Esophagus squamous epithelium (tissue), 5 donors: ENCODE measurements at regions not wholly inside any gene's neighbourhood (a gene's known extent, or its start where the extent isn't known, plus 50 kb on each side); places are given as distances from the start of the nearest gene placed in this dataset.

Experiments used
- DNase-seq: peaks from one replicate; lab custom pipeline; 2025; lab: John Stamatoyannopoulos, UW
- H3K27ac ChIP-seq, 4 donors: fragments of 200-600 bp; sonication (generic); one replicate each; pipeline ENCODE4 v1.5.1; 2016 to 2019; ENCODE audit warnings: mild to moderate bottlenecking in 1 of 4
- H3K27me3 ChIP-seq, 4 donors: fragments of 200-600 bp; sonication (generic); 1 replicate in 3 of 4; 2 replicates in 1 of 4; pipeline versions ENCODE4 v1.5.1 to v1.6.0; 2017 to 2021; ENCODE audit warnings: antibody characterized with exemption in 1 of 4
- H3K36me3 ChIP-seq, 3 donors: fragments of 200-600 bp; sonication (generic); one replicate each; pipeline ENCODE4 v1.5.1; 2016 to 2019
- H3K4me1 ChIP-seq, 3 donors: fragments of 200-600 bp; sonication (generic); one replicate each; pipeline ENCODE4 v1.5.1; 2017 to 2019
- H3K4me3 ChIP-seq, 4 donors: fragments of 200-600 bp; sonication (generic); 1 replicate in 3 of 4; 2 replicates in 1 of 4; pipeline ENCODE4 v1.5.1; 2016 to 2019; ENCODE audit warnings: mild to moderate bottlenecking in 2 of 4, moderate library complexity in 1 of 4
- H3K9me3 ChIP-seq, 3 donors: fragments of 200-600 bp; sonication (generic); one replicate each; pipeline ENCODE4 v1.5.1; 2016 to 2019
- CTCF ChIP-seq, 6 experiments: fragments of 450-650 bp in 4 of 6; fragments of 200-600 bp in 2 of 6; sonication (generic) in 2 of 6; IDR thresholded peaks; one replicate each; pipeline ENCODE4 v1.5.1; 2016 to 2019; ENCODE audit warnings: antibody characterized with exemption in 6 of 6, mild to moderate bottlenecking in 4 of 6, moderate library complexity in 4 of 6
- POLR2A ChIP-seq, 4 donors: fragments of 450-650 bp; IDR thresholded peaks; one replicate each; pipeline ENCODE4 v1.6.1; 2017; ENCODE audit warnings: antibody characterized with exemption in 4 of 4, mild to moderate bottlenecking in 4 of 4, moderate library complexity in 3 of 4
- WGBS, 2 donors: methylation state at CpG; one replicate each; pipeline ENCODE4 v1.1.5; 2018; 5-methylcytosine and 5-hydroxymethylcytosine counted together
- intact Hi-C: fragments of 100-400 bp; cut with DNase I; formaldehyde crosslinking; loops from one replicate; pipeline ENCODE4 v1.15.0; 2022
- donor health status: DM: yes; HTN: yes; CAD: no.

GRCh38 chr3:57009802-57010201 lies 50.7 kb upstream of the SPATA12 start:
- Histone ChIP-seq H3K9me3 (no peaks in the 10 kb centered on the region), H3K27me3 (no peaks in the 10 kb centered on the region), H3K4me3 (no peak overlapping the region), H3K36me3 (peaks cover 0 to 18% (median 0%) of the 10 kb centered on the region in 3 donors), H3K27ac (peak overlapping the region in 3 of 4 donors; percentile 88 to 91 (median 91)), H3K4me1 (peaks cover 34 to 76% (median 45%) of the 10 kb centered on the region in 3 donors)
- WGBS, 2 donors, result 77 to 79% methylated on average over 6 to 7 of the region's 7 CpGs
- no peak for TF ChIP-seq CTCF (IDR thresholded peaks at IDR 0.05)
- TF ChIP-seq POLR2A (IDR thresholded peaks at IDR 0.05), result no peak
- intact Hi-C loops, result no loop called here
- DNase-seq, result no peak

GRCh38 chr3:57009367-57009766 lies 51.1 kb upstream of the SPATA12 start:
- WGBS, 2 donors, result 58 to 67% methylated on average over 6 to 7 of the region's 7 CpGs
- H3K27me3 ChIP-seq, result no peaks in the 10 kb centered on the region
- DNase-seq, result no peak

GRCh38 chr3:57007521-57008460 lies 52.7 kb upstream of the SPATA12 start:
- H3K9me3 ChIP-seq, result no peaks in the 10 kb centered on the region
- H3K27ac ChIP-seq, result peak overlapping the region; percentile 82 to 91 (median 90)
- intact Hi-C loops, result no loop called here
- 14 to 16% methylated on average over 13 to 16 of the region's 18 CpGs for WGBS, 2 donors
- H3K36me3 ChIP-seq, result peaks cover 0 to 6% (median 0%) of the 10 kb centered on the region in 3 donors
- H3K4me3 ChIP-seq, result peak overlapping the region in 2 of 4 donors; percentile 8 to 40
- DNase-seq, result peak; percentile 3
- H3K4me1 ChIP-seq, result peaks cover 46 to 87% (median 55%) of the 10 kb centered on the region in 3 donors
- no peaks in the 10 kb centered on the region for H3K27me3 ChIP-seq
- TF ChIP-seq POLR2A (IDR thresholded peaks at IDR 0.05) (no peak), CTCF (IDR thresholded peaks at IDR 0.05) (no peak)

More at GRCh38 chr3:57009367-57009766, 51.1 kb upstream of the SPATA12 start:
- TF ChIP-seq CTCF (IDR thresholded peaks at IDR 0.05), result no peak
- TF ChIP-seq POLR2A (IDR thresholded peaks at IDR 0.05), result no peak
- H3K4me1 ChIP-seq, result peaks cover 37 to 76% (median 50%) of the 10 kb centered on the region in 3 donors
- intact Hi-C loops, result no loop called here
- H3K9me3 ChIP-seq, result no peaks in the 10 kb centered on the region
- no peak overlapping the region for H3K4me3 ChIP-seq
- peaks cover 0 to 18% (median 0%) of the 10 kb centered on the region in 3 donors for H3K36me3 ChIP-seq
- H3K27ac ChIP-seq, result peak overlapping the region; percentile 82 to 91 (median 90)

GRCh38 chr3:57006949-57007419 lies 53.5 kb upstream of the SPATA12 start:
- 7 to 40% methylated on average over 3 to 4 of the region's 7 CpGs for WGBS, 2 donors
- H3K4me1 ChIP-seq, result peaks cover 46 to 87% (median 55%) of the 10 kb centered on the region in 3 donors
- no peak for TF ChIP-seq POLR2A (IDR thresholded peaks at IDR 0.05)
- TF ChIP-seq CTCF (IDR thresholded peaks at IDR 0.05), result peak in 4 of 6 experiments; percentile 11 to 59 (median 32)
- H3K9me3 ChIP-seq, result no peaks in the 10 kb centered on the region
- intact Hi-C loops, result no loop called here
- peak overlapping the region; percentile 82 to 91 (median 90) for H3K27ac ChIP-seq
- no peak for DNase-seq
- peak overlapping the region in 1 of 4 donors; percentile 40 for H3K4me3 ChIP-seq
- no peaks in the 10 kb centered on the region for H3K27me3 ChIP-seq
- no peaks in the 10 kb centered on the region for H3K36me3 ChIP-seq

- H3K27me3 ChIP-seq, result no peaks in the 10 kb centered on the region
- no peak for DNase-seq
- H3K4me3 ChIP-seq, result no peak overlapping the region
- WGBS, 2 donors, result 42 to 71% methylated on average over 10 of the region's 11 CpGs
- no peaks in the 10 kb centered on the region for H3K9me3 ChIP-seq
- no peaks in the 10 kb centered on the region for H3K36me3 ChIP-seq
- peak overlapping the region; percentile 82 to 91 (median 90) for H3K27ac ChIP-seq
- H3K4me1 ChIP-seq, result peaks cover 46 to 80% (median 55%) of the 10 kb centered on the region in 3 donors
- intact Hi-C loops, result no loop called here
- TF ChIP-seq POLR2A (IDR thresholded peaks at IDR 0.05) (no peak), CTCF (IDR thresholded peaks at IDR 0.05) (no peak)
Observed at GRCh38 chr3:57006179-57006657, 54.2 kb upstream of the SPATA12 start.
